ENCODE measurements at regions not wholly inside any gene's neighbourhood (a gene's known extent, or its start where the extent isn't known, plus 50 kb on each side); places are given as distances from the start of the nearest gene placed in this dataset.

DNA sequence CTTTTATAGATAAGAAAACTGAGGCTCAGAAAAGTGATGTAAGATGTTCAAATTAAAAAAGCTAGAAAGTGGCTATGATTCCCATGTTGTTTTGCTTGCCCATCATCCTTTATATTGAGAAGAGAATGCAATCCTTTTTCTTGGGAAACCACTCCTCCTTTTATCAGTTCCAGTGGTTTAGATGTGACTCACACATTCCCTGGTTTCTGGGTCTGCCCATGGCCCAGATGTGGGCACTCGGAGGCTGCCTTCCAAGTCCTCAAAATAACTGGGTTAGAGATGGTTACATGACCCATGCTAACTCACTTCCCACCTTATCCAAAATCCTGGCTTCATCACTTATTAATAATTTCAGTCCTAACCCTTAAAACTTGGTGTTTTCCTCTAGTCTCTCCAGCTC lies 550.0 kb downstream of the MDFIC start:
- no peaks in the 10 kb centered on the region for H3K9me3 ChIP-seq (replicated peaks; ENCODE audit: insufficient read depth, low read length)

DNA sequence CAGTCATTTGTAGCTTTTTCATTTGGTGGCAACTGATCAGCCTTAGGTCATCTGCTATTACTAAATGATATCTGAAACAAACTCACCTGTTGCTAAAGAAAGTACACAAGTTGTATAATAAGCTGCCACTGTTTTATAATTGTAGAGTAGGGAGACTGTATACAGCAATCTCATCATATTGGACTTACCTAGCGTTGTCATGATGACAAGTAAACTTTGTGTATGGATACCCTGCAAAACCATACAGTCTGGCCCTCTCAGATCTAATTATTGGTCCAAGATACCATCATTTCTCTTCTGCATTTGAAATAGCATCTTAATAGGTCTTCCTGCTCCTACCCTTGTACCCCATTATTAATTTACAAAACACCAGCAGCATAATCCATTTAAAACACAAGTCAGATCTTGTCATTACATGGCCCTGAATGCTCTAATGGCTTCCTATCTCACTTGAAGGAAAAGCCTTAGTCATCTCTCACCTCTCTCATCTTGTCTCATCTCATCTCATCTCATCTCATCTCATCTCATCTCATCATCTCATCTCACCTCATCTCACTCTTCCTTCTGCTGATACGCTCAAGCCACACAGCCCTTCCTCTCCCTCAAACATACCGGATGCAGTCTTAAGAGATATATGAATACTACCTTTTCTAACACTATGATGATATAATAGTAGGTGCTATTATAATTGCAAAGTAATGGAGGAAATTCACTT lies 540.6 kb downstream of the MDFIC start:
- no peaks in the 10 kb centered on the region for H3K36me3 ChIP-seq (replicated peaks; ENCODE audit: insufficient read depth, low read length)
- no peaks in the 10 kb centered on the region for H3K79me2 ChIP-seq (ENCODE audit: low read length)
- H3F3A ChIP-seq (ENCODE audit: insufficient read depth, low read length): no peaks in the 10 kb centered on the region
- H4K20me1 ChIP-seq (ENCODE audit: insufficient read depth, low read length): no peaks in the 10 kb centered on the region
- no peak for DNase-seq
- no peak overlapping the region for H3K9ac ChIP-seq (ENCODE audit: low read length)
- H3K9me2 ChIP-seq (replicated peaks; ENCODE audit: insufficient read depth, low read length): no peaks in the 10 kb centered on the region
- H3K27ac ChIP-seq (ENCODE audit: low read length): no peak overlapping the region
- H3K4me2 ChIP-seq (ENCODE audit: low read depth, low read length): no peak overlapping the region
- H3K9me3 ChIP-seq (replicated peaks; ENCODE audit: insufficient read depth, low read length): no peaks in the 10 kb centered on the region
- no peak overlapping the region for H3K4me3 ChIP-seq (ENCODE audit: low read length)
- TF ChIP-seq EZH2phosphoT487 (IDR thresholded peaks at IDR 0.05; ENCODE audit: low read length): no peak
- TF ChIP-seq, protein P1, sequence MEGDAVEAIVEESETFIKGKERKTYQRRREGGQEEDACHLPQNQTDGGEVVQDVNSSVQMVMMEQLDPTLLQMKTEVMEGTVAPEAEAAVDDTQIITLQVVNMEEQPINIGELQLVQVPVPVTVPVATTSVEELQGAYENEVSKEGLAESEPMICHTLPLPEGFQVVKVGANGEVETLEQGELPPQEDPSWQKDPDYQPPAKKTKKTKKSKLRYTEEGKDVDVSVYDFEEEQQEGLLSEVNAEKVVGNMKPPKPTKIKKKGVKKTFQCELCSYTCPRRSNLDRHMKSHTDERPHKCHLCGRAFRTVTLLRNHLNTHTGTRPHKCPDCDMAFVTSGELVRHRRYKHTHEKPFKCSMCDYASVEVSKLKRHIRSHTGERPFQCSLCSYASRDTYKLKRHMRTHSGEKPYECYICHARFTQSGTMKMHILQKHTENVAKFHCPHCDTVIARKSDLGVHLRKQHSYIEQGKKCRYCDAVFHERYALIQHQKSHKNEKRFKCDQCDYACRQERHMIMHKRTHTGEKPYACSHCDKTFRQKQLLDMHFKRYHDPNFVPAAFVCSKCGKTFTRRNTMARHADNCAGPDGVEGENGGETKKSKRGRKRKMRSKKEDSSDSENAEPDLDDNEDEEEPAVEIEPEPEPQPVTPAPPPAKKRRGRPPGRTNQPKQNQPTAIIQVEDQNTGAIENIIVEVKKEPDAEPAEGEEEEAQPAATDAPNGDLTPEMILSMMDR (IDR thresholded peaks at IDR 0.05; ENCODE audit: low read length): no peak
- TF ChIP-seq EZH2 (optimal IDR thresholded peaks at IDR 0.05; ENCODE audit: low read depth, low read length): no peak
- no peak overlapping the region for H2AFZ ChIP-seq (ENCODE audit: low read length)
- no peaks in the 10 kb centered on the region for H3K27me3 ChIP-seq (replicated peaks; ENCODE audit: insufficient read depth, low read length)
- H3K4me1 ChIP-seq (ENCODE audit: low read length): no peaks in the 10 kb centered on the region

More for the DNA sequence above, 550.0 kb downstream of the MDFIC start:
- no peak overlapping the region for H3K27ac ChIP-seq (ENCODE audit: low read length)
- DNase-seq: no peak
- no peaks in the 10 kb centered on the region for H3F3A ChIP-seq (ENCODE audit: insufficient read depth, low read length)
- no peak overlapping the region for H3K4me3 ChIP-seq (ENCODE audit: low read length)
- H3K9ac ChIP-seq (ENCODE audit: low read length): no peak overlapping the region
- no peak for TF ChIP-seq EZH2 (optimal IDR thresholded peaks at IDR 0.05; ENCODE audit: low read depth, low read length)
- TF ChIP-seq, protein P1 (IDR thresholded peaks at IDR 0.05; ENCODE audit: low read length): no peak
- TF ChIP-seq EZH2phosphoT487 (IDR thresholded peaks at IDR 0.05; ENCODE audit: low read length): no peak
- H3K27me3 ChIP-seq (replicated peaks; ENCODE audit: insufficient read depth, low read length): no peaks in the 10 kb centered on the region
- H4K20me1 ChIP-seq (ENCODE audit: insufficient read depth, low read length): no peaks in the 10 kb centered on the region
- H3K4me1 ChIP-seq (ENCODE audit: low read length): no peaks in the 10 kb centered on the region
- H3K36me3 ChIP-seq (replicated peaks; ENCODE audit: insufficient read depth, low read length): no peaks in the 10 kb centered on the region
- no peak overlapping the region for H2AFZ ChIP-seq (ENCODE audit: low read length)
- no peak overlapping the region for H3K4me2 ChIP-seq (ENCODE audit: low read depth, low read length)
- no peaks in the 10 kb centered on the region for H3K79me2 ChIP-seq (ENCODE audit: low read length)
- H3K9me2 ChIP-seq (replicated peaks; ENCODE audit: insufficient read depth, low read length): no peaks in the 10 kb centered on the region

DNA sequence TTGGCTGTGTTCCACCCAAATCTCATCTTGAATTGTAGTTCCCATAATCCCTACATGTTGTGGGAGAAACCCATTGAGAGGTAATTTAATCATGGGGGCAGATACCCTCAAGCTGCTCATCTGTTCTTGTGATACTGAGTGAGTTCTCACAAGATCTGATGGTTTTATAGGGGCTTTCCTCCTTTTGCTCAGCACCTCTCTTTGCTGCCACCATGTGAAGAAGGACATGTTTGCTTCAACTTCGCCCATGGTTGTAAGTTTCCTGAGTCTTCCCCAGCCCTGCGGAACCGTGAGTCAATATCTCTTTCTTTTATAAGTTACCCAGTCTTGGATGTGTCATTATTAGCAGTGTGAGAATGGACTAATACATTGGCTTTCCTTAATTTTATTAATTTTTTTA lies 527.8 kb downstream of the MDFIC start:
- no peaks in the 10 kb centered on the region for H4K20me1 ChIP-seq (ENCODE audit: insufficient read depth, low read length)
- no peak for DNase-seq
- TF ChIP-seq EZH2 (optimal IDR thresholded peaks at IDR 0.05; ENCODE audit: low read depth, low read length) (no peak), EZH2phosphoT487 (IDR thresholded peaks at IDR 0.05; ENCODE audit: low read length) (no peak)
- TF ChIP-seq, protein P1 (IDR thresholded peaks at IDR 0.05; ENCODE audit: low read length): no peak

More for the DNA sequence above, 527.8 kb downstream of the MDFIC start:
- Histone ChIP-seq H3K9me3 (replicated peaks; ENCODE audit: insufficient read depth, low read length) (no peaks in the 10 kb centered on the region), H3F3A (ENCODE audit: insufficient read depth, low read length) (no peaks in the 10 kb centered on the region), H3K27me3 (replicated peaks; ENCODE audit: insufficient read depth, low read length) (no peaks in the 10 kb centered on the region), H3K4me3 (ENCODE audit: low read length) (no peak overlapping the region), H3K4me2 (ENCODE audit: low read depth, low read length) (no peak overlapping the region), H2AFZ (ENCODE audit: low read length) (no peak overlapping the region), H3K9ac (ENCODE audit: low read length) (no peak overlapping the region), H3K79me2 (ENCODE audit: low read length) (no peaks in the 10 kb centered on the region), H3K9me2 (replicated peaks; ENCODE audit: insufficient read depth, low read length) (no peaks in the 10 kb centered on the region), H3K36me3 (replicated peaks; ENCODE audit: insufficient read depth, low read length) (no peaks in the 10 kb centered on the region), H3K4me1 (ENCODE audit: low read length) (no peaks in the 10 kb centered on the region), H3K27ac (ENCODE audit: low read length) (no peak overlapping the region)
